ENCODE measurements at regions not wholly inside any gene's neighbourhood (a gene's known extent, or its start where the extent isn't known, plus 50 kb on each side); places are given as distances from the start of the nearest gene placed in this dataset.
A peak's percentile ranks its signal among the peaks of the same experiment; 100 is the strongest.
"Not testable (repeated sequence)": the region's sequence is repeated elsewhere in the genome, so short reads cannot be mapped to it uniquely, and the experiment has no call there.

GRCh38 chr21:15932726-15933125 lies 202.9 kb downstream of the USP25 start:
- no peak for DNase-seq (ENCODE audit: low spot score)

- DNase-seq (ENCODE audit: low spot score), result no peak
Observed at GRCh38 chr21:15935530-15935929, 205.7 kb downstream of the USP25 start.

- peak; percentile 74 for DNase-seq (ENCODE audit: low spot score)
Observed at GRCh38 chr21:15943009-15943666, 213.4 kb downstream of the USP25 start.

GRCh38 chr21:15947677-15948076 lies 217.9 kb downstream of the USP25 start:
- no peak for DNase-seq (ENCODE audit: low spot score)

GRCh38 chr21:15953551-15954116 lies 223.9 kb downstream of the USP25 start:
- DNase-seq (ENCODE audit: low spot score), result no peak

GRCh38 chr21:15964236-15964855 lies 234.6 kb downstream of the USP25 start:
- DNase-seq (ENCODE audit: low spot score), result no peak

GRCh38 chr21:15966231-15966630 lies 236.4 kb downstream of the USP25 start:
- no peak for DNase-seq (ENCODE audit: low spot score)

- no peak for DNase-seq (ENCODE audit: low spot score)
Observed at GRCh38 chr21:15966651-15967050, 236.9 kb downstream of the USP25 start.

GRCh38 chr21:15967661-15968060 lies 237.9 kb downstream of the USP25 start:
- no peak for DNase-seq (ENCODE audit: low spot score)

GRCh38 chr21:15968776-15969310 lies 239.1 kb downstream of the USP25 start:
- no peak for DNase-seq (ENCODE audit: low spot score)

- no peak for DNase-seq (ENCODE audit: low spot score)
Observed at GRCh38 chr21:15976807-15977206, 247.0 kb downstream of the USP25 start.

- DNase-seq (ENCODE audit: low spot score), result no peak
Observed at GRCh38 chr21:15978215-15978738, 248.5 kb downstream of the USP25 start.

GRCh38 chr21:15979493-15979892 lies 249.7 kb downstream of the USP25 start:
- DNase-seq (ENCODE audit: low spot score), result not testable (repeated sequence)

- DNase-seq (ENCODE audit: low spot score), result no peak
Observed at GRCh38 chr21:15986277-15986676, 256.5 kb downstream of the USP25 start.

- DNase-seq (ENCODE audit: low spot score), result peak; percentile 63
Observed at GRCh38 chr21:15992171-15992570, 262.4 kb downstream of the USP25 start.

GRCh38 chr21:15993951-15994350 lies 264.2 kb downstream of the USP25 start:
- no peak for DNase-seq (ENCODE audit: low spot score)

- no peak for DNase-seq (ENCODE audit: low spot score)
Observed at GRCh38 chr21:15999741-16000140, 270.0 kb downstream of the USP25 start.

GRCh38 chr21:16002874-16003466 lies 273.2 kb downstream of the USP25 start:
- DNase-seq (ENCODE audit: low spot score), result peak; percentile 15

GRCh38 chr21:16004086-16004485 lies 274.3 kb downstream of the USP25 start:
- DNase-seq (ENCODE audit: low spot score), result no peak

- DNase-seq (ENCODE audit: low spot score), result no peak
Observed at GRCh38 chr21:16004523-16004922, 274.7 kb downstream of the USP25 start.

- DNase-seq (ENCODE audit: low spot score), result no peak
Observed at GRCh38 chr21:16005996-16006395, 276.2 kb downstream of the USP25 start.

GRCh38 chr21:16007943-16008342 lies 278.2 kb downstream of the USP25 start:
- DNase-seq (ENCODE audit: low spot score), result no peak

- DNase-seq (ENCODE audit: low spot score), result no peak
Observed at GRCh38 chr21:16011719-16012118, 281.9 kb downstream of the USP25 start.

All from RKO (cell line).